GM19023 (cell line): ENCODE measurements at regions not wholly inside any gene's neighbourhood (a gene's known extent, or its start where the extent isn't known, plus 50 kb on each side); places are given as distances from the start of the nearest gene placed in this dataset.

Experiments used
- ATAC-seq: cut with Tn5 transposase; IDR thresholded peaks from one replicate; pipeline ENCODE4 v1.9.1; 2021; ENCODE audit warnings: mild to moderate bottlenecking, moderate library complexity; ENCODE audit not compliant: unreplicated experiment

DNA sequence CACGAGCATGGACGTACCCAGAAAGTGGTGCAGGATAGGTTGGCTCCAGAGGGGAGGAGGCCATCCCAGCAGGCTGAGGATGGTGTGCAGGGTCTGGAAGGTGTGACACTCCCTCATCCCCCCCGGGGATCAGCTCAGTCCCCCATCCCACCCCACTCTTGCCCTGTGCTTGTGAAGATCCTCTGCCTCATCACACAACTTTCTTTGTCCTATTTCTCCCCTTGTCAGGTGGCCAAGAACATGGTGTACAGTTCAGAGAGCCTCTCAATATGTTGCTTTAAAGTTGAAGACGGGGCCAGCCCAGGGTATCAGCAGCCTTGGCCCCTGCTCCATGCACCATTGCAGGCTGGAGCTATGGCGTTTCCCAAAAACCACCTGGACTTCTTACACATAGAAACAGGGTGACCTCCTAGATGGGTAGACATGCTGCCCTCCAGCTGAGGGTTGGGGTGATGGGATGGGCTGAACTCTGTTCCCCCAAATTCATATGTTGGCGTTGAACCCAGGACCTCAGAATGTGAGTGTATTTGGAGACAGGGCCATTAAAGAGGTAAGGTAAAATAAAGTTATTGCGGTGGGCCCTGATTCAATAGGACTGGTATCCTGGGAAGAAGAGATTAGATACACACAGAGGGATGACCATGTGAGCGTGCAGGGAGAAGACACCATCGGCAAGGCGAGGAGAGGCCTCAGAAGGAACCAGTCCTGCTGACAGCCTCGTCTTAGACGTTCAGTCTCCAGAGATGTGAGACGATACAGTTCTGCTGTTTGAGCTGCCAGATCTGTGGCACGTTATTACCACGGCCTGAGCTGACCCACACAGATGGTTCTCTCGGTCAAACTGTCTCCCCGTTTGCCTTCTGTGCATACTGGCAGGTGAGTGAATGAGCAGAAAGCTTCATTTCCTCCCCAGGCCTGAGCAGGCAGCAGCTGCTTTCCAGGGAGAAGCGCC is 272.5 kb downstream of the GADD45G start:
- ATAC-seq = no peak

DNA sequence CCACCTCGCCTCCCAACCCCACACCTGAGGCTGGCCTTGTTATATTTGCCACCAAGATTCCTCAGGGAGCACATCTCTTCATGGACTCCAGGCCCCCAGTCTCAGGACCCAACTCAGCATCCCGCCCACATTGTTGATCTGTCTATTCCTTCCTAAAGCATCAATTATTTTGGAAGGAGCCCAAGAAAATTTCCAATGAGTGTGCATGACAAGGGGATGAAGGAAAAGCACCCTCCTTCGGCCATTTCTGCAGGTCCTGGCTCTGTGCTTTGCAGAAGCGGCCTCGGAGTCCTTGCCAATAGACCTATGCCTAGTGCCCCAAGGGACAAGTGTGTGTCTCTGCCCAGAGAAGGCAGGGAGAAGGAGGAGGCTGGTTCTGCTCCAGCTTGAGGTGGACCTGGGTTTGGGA is 273.2 kb downstream of the GADD45G start:
- no peak for ATAC-seq

DNA sequence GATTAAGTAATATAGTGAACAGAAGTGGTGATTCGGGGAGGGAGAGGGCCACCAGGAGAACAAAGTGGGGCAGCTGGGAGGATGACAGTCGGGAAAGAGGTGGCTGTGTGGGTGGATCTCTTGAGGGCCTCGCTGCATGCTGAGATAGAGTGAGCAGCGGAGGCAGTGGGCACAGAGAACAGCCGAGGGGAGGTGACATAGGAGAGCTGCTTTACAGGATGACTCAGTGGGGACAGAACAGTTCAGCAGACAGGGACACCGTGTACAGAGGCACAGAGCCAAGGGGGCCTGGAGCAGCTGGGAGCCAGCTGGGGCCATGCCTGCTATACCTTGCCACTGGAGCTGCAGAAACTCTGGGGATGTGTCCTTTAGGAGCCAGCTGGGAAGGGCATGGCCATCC is 273.9 kb downstream of the GADD45G start:
- ATAC-seq = no peak

DNA sequence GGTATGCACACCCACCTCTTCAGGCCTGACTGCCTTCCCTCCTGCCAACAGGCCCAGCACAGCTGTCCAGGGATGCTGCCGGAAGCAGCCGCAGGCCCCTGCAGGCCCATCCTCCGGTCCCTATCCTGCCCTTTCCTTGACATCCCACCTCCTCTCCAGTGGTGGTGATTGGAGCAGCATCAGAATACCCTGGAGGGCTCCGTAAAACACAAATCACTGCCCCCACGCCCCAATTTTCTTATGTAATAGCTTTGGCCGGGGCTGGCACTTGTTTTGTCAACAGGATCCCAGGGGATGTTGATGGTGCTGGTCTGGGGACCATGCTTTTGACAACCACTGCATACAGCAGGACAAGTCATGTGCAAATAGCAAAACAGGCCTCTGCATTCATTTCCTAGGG is 274.5 kb downstream of the GADD45G start:
- no peak for ATAC-seq

DNA sequence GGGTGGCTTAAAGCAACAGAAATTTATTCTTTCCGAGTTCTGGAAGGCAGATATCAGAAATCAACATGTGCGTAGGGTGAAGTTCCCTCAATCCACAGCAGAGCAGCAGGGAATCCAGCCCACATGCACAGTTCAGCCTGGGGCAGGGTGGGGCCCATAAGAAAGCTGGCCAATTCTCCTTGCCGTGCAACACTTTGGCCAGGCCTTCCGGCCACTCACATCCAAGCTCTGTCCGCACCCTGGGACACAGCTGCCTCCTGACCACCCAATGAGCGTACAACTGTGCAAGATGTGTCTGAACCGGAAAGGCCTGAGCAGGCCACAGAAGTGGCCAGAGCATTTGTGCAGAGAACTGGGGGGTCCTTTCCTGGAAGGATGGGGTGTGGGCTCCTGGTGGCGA is 274.9 kb downstream of the GADD45G start:
- ATAC-seq = no peak

DNA sequence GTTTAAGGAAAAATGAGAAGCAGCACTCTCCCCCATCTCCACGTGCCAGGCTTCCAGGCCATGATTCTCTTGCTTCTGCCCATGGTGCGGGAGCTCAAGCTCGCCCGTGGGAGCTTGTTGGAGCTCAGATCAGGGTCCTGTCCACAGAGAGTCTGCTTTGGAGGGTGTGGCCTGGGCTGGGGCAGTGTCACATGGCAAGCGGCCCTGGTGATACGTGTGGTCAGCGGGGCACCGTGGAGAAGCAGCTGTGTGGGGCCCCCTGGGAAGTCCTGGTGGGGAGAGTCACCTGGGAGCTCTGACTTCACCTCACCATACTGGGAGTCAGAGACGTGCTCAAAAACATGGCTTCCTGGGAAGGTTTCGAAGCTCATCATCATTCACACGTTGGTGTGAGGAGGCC is 275.3 kb downstream of the GADD45G start:
- no peak for ATAC-seq

DNA sequence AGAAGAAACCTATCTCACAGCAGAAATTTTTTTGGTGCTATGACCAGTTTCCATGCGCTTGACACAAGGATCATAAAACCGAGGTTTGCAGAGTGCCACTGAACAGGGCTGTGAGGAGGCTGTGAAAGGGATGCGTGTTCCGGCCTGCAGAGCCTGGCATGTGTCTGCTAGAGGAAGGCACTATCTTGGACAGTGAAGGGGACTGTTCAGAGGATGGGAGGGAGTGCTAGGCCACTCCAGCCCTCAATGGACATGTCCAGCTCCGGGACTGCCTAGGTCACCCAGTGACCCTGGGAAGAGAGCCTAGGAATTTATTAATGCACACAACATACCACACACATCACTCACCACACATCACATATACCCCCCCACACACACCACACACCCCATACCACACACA is 275.9 kb downstream of the GADD45G start:
- ATAC-seq = no peak

DNA sequence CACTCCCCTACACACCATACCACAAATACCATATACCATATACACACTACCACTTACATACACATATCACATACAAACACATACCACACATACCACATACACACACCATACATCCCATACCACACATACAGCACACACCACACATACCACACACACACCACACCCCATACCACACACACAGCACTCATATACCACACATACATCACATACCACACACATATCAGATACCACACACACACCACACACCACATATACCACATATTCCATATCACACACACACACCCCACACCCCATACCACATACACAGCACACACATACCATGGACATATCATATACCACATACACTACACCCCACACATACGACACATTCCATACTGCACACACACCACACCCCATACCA is 276.6 kb downstream of the GADD45G start:
- no peak for ATAC-seq

DNA sequence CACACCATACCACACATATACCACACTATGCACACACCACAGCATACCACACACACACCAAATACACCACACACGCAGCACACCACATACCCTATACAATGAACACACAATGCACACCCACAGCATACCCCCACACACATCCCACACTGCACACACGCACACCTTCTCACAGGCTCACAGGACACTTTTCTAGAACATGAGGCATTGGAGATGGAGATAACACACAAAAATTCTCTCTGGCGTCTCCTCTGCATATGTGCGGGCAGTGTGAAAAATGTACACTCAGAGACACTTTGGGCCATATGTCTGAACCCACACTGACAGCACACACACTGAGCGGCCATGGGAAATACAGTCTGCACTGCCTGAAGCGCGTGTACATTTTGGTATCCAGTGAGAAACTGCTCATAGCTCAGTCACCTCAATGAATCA is 278.1 kb downstream of the GADD45G start:
- no peak for ATAC-seq

DNA sequence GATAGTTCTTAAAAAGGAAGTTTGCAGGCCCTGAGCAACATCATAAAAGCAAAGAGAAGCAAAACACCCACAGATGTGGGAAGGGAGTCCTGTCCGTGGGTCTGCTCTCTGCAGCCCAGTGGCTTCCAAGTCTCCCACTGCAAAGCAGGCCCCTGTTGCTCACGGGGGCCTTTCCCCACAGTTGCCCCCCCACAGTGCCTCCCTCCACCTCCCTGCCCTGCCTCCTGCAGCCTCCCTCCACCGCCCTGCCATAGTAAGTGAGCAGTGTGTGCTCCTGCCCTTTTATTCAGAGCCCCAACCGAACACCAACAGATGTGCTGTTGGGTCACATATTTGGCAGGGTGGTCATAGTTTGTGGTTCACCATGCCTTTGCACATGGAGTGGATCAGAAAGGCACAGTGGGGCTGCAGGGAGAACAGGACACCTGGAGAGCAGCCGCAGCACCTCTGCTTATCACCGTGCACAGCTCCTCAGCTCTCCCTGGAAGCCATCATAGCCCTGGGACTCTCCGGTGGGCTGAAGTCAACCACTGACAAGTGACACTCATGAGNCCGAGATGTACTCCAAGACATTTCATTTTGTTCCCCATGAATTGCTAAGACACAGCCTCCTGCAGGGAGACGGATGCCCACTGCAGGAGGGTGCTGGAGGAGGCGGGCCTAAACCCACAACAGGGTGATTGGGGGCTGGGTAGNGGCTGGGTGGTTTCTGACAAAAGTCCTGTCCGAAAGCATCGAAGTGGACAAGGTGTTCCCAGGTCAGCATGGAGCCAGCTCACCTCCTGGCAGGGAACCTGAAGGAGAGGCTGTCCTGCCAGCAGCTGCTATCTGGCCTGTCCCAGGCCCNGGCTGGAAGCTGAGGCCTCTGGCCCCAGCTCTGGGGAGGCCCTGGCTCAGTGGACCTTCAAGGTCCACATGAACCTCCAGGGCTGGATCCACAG is 278.9 kb downstream of the GADD45G start:
- no peak for ATAC-seq

DNA sequence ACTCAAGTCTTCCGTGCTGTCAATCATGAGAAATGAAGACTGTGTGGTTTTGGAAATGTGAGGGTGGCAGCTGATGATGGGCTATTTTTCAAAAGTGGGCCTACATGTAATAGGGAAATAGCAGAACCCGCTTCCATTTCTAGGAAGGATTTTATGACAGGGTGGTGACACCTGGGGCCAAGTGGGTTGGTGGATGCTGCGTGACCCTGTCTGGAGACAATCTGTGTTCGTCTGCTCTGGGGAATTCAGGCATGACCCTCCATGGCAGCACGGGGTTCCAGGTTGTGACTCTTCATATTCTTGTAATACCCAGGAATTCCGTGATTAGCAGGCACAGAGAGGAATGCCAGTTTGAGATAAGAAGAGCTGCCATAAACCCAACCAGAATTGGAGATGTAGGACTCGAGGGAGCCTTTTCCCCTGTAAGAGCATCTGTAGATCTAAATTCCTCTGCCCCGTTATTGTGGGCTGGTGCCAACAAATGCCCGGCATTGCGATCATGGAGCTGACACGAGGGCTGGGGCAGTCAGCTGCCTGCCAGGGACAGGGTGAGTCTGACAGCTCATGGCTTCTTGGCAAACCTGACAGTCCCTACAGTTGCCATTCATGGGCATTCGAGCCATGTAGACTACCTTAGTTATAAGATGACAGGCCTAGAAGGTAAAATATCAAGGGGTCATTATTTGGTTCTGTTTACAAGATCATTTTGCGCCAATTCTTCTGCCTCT is 279.7 kb downstream of the GADD45G start:
- no peak for ATAC-seq

DNA sequence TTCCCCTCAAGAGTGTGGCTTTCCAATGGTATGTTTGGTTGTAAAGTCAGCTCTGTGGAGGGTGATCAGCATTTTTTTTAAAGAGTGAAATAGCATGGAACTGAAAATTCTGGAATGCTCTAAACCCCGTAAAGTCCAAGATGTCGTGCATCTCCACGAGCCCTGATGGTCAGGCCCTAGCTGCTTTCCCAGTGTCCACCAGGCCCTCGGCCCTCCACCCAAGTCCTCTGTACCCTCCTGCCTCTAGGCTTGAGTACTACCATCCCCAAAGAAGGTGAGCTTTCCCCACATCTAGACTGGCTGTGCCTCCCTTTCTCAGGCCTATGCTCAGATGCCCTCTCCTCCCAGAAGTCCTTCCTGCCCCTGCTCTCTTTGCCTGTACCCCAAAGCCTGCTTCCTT is 280.3 kb downstream of the GADD45G start:
- ATAC-seq = no peak

DNA sequence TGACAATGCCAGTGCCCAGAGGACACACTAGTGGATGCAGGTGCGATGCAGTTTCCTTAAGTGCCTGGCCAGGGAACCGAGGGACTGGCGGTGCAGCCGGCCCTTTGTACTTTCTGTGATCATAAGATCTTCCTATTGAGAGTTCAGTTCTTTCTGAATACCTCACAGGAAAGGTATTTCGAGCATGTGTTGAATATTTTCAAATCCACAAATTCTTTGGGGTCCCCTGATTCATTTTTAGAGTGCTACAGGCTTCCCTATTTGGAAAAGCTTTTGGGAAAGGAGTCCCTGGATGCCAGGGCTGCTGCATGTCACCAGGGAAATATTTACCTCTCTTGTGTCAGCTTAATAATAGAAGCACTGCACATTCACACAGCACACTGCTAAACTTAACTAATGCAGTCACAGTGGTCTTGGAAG is 281.5 kb downstream of the GADD45G start:
- ATAC-seq = no peak

DNA sequence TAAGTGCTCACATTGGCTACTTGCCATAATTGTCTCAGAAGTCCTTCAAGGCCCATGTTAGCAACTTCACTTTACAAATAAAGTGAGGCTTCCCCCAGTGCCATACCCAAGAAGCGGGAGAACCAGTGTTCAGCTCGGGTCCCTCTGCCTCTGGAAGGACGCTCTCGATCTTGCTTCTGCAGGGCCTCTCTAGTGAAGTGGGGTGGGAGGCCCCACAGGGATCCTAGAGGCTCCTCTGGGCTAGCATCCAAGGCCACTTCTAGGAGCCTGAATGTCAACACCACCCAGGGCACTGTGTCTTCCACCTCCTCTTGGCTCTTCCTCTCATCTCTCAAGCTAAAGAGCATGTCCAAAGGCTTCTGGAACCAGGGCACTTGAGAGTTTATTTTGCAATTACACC is 282.5 kb downstream of the GADD45G start:
- no peak for ATAC-seq

DNA sequence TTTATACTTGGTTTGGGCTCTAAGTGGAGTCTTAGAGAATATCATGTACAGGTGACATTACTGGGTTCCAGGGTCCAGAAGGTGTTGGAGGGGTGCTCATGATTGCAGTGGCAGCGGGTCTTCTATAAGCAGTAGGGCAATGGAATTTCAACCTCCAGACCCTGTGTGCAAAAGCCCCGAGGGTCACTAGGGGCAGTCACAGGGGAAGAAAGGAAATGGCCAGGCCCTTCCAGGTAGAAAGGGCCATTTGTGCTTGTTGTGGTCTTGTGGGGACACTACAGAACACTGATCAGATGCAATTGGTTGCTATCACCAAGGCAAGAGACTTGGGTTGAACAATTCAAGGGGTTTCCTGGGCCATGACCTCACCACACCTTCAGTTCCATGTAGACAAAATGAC is 283.4 kb downstream of the GADD45G start:
- ATAC-seq = no peak

DNA sequence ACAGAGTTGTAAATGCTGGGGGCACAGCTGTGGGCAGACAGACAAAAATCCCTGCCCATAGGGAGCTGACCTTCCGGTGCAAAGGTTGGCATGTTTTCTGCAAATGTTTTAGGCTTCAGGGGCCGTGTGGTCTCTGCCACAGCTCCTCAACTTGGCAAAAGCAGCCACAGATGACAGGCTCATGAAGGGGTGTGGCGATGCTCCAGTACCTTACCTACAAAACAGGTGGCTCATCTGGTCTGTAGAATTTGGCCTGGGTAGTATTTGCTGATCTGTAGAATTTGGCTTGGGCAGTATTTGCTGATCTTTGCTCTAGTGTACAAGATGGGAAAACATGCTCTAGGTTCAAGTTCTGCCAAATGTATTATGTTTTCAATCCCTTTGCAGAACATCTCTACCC is 283.9 kb downstream of the GADD45G start:
- ATAC-seq = no peak

DNA sequence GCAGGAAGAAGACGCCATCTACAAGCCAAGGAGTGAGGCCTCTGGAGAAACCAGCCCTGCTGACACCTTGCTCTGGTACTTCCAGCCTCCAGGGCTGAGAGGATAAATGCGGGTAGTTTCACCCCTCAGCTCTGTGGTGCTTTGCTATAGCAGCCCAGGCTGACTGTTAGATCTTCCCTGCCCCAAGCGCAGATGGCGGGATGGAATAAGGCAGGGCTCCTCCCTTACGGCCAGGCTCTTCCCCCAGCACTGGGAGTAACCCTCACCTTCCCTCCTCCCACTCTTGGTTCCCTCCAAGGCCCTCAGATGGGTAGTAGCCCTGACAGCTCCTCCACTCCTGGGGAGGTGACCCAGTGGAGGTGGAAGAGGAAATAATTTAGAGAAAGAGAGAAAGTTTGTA is 285.1 kb downstream of the GADD45G start:
- no peak for ATAC-seq

DNA sequence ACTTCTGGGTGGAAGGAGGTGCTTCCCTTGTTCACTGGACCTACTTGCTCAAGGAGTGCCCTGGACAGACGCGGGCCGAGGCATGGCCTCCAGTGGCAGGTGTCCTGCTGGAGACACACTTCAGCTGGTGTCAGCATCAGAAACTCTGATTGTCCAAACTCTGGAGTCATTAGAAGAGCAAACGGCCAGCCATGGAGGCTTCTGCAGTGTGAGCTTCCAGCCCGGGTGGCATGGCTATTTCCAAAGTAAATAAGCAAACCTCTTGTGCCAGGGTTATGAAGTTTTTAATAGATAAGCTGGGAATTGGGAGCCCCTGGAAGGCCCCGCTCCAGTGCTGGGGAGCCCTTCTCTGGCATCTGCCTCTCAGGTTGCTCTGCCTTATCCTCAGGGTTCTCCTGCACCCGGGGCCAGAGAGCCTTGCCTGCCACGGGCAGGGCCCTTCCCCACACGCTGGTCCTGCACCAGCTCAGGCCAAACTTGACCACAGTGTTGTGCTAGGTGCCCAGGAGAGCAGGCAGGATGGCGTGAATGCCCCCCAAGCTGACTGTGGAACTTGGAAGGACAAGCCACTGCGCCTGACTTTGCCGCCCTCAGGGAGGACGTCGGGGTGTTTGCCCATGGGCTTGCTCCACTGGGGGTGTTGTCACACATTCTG is 285.6 kb downstream of the GADD45G start:
- ATAC-seq = no peak

DNA sequence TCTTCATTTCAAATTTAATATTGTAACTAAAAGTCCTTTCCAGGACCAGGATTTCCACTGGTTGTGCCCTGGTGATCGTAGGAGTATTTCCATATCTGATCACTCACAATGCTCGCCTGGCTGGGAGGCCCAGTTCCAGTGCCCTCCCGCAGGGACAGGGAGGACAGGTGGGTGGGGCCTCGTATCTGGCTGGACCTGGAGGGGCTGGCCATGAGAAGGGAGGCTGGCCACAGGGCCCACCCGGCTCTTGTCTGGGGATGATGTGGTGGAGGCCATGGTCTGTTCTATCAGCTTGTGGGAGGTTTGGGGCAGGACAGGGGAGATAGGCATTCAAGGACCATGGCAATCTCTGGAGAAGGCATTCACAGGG is 286.4 kb downstream of the GADD45G start:
- no peak for ATAC-seq

DNA sequence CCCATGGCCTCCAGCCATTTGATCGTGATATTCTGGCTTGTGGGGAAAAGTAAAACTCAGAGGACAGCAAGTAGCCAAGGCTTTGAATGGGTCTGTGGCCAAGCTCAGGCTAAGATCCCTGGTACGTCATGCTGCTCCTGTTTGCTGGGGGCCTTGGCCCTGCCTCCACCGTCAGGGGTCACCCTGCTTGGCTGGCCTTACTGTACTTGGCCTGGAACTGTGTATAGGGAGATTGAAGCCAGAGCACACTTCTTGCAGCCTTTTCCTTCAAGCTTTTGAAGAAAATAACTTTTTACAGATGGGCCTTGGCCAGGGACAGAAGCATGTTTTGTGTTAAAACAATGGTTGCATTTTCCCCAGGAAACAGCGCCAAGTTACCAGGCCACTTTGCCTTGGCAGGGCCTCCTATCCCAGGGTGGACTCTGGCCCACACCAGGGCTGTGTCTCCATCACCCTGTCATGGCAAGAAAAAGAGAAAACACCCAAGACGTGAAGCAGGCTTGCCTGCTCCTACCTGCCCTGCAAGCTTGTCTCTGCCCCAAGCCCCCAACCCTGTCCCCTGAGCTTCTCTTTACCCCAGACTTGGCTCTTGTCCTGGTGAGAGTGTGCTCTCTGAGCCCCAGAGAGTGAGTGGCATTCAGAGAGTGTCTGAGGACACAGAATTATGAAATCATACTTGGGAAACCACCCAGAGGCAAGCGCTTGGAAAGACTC is 286.9 kb downstream of the GADD45G start:
- ATAC-seq = no peak
